ENCODE measurements at regions not wholly inside any gene's neighbourhood (a gene's known extent, or its start where the extent isn't known, plus 50 kb on each side); places are given as distances from the start of the nearest gene placed in this dataset.
"Not testable (repeated sequence)": the region's sequence is repeated elsewhere in the genome, so short reads cannot be mapped to it uniquely, and the experiment has no call there.

- in situ Hi-C loops (cut with MboI; ENCODE audit: low sequenced_read_pairs in 4 of 4), result no loop called here
- no peaks in the 10 kb centered on the region for H3K27me3 ChIP-seq
- no peaks in the 10 kb centered on the region for H3K36me3 ChIP-seq
- no peak for TF ChIP-seq CTCF (IDR thresholded peaks at IDR 0.05 in 4 of 5, conservative IDR thresholded peaks at IDR 0.05 in 1 of 5)
- TF ChIP-seq POLR2A (IDR thresholded peaks at IDR 0.05), result no peak
- intact Hi-C loops (cut with DNase I; ENCODE audit: low total_unique reads), result no loop called here
- no peak overlapping the region for H3K27ac ChIP-seq
- no peaks in the 10 kb centered on the region for H3K9me3 ChIP-seq
- DNase-seq (no peak), ATAC-seq (no peak)
- H3K4me1 ChIP-seq, result no peaks in the 10 kb centered on the region
- H3K4me3 ChIP-seq, result no peak overlapping the region
Measured at GRCh38 chr2:163121483-163121882, 282.9 kb upstream of the KCNH7 start.

- no peaks in the 10 kb centered on the region for H3K27me3 ChIP-seq
- ATAC-seq (no peak), DNase-seq (no peak)
- no peaks in the 10 kb centered on the region for H3K9me3 ChIP-seq
- intact Hi-C loops (cut with DNase I; ENCODE audit: low total_unique reads) (no loop called here), in situ Hi-C loops (cut with MboI; ENCODE audit: low sequenced_read_pairs in 4 of 4) (no loop called here)
- H3K4me1 ChIP-seq, result no peaks in the 10 kb centered on the region
- no peaks in the 10 kb centered on the region for H3K36me3 ChIP-seq
- no peak for TF ChIP-seq POLR2A (IDR thresholded peaks at IDR 0.05)
- no peak for TF ChIP-seq CTCF (IDR thresholded peaks at IDR 0.05 in 4 of 5, conservative IDR thresholded peaks at IDR 0.05 in 1 of 5)
- H3K27ac ChIP-seq, result no peak overlapping the region
- no peak overlapping the region for H3K4me3 ChIP-seq
Measured at GRCh38 chr2:163119966-163120365, 281.4 kb upstream of the KCNH7 start.

GRCh38 chr2:163086940-163087339 is 248.4 kb upstream of the KCNH7 start:
- Histone ChIP-seq H3K27me3 (no peaks in the 10 kb centered on the region), H3K4me1 (no peaks in the 10 kb centered on the region), H3K27ac (no peak overlapping the region), H3K4me3 (no peak overlapping the region), H3K36me3 (no peaks in the 10 kb centered on the region), H3K9me3 (no peaks in the 10 kb centered on the region)
- no peak for DNase-seq
- intact Hi-C loops (cut with DNase I; ENCODE audit: low total_unique reads) (no loop called here), in situ Hi-C loops (cut with MboI; ENCODE audit: low sequenced_read_pairs in 4 of 4) (no loop called here)
- TF ChIP-seq CTCF (IDR thresholded peaks at IDR 0.05 in 4 of 5, conservative IDR thresholded peaks at IDR 0.05 in 1 of 5) (no peak), POLR2A (IDR thresholded peaks at IDR 0.05) (no peak)
- ATAC-seq, result no peak

- in situ Hi-C loops (cut with MboI; ENCODE audit: low sequenced_read_pairs in 4 of 4); DNase-seq; H3K36me3 ChIP-seq; intact Hi-C loops (cut with DNase I; ENCODE audit: low total_unique reads); H3K27me3 ChIP-seq; ATAC-seq; H3K27ac ChIP-seq; H3K9me3 ChIP-seq; H3K4me3 ChIP-seq; H3K4me1 ChIP-seq: not testable (repeated sequence)
Measured at GRCh38 chr2:163085366-163086024, 246.9 kb upstream of the KCNH7 start.

- intact Hi-C loops (cut with DNase I; ENCODE audit: low total_unique reads), result no loop called here
Measured at GRCh38 chr2:163081754-163082153, 243.2 kb upstream of the KCNH7 start.

More at GRCh38 chr2:163081754-163082153, 243.2 kb upstream of the KCNH7 start:
- ATAC-seq, result no peak
- H3K9me3 ChIP-seq, result no peaks in the 10 kb centered on the region
- H3K4me3 ChIP-seq, result no peak overlapping the region
- TF ChIP-seq POLR2A (IDR thresholded peaks at IDR 0.05) (no peak), CTCF (IDR thresholded peaks at IDR 0.05 in 4 of 5, conservative IDR thresholded peaks at IDR 0.05 in 1 of 5) (no peak)
- no peaks in the 10 kb centered on the region for H3K4me1 ChIP-seq
- H3K27me3 ChIP-seq, result no peaks in the 10 kb centered on the region
- DNase-seq, result no peak
- in situ Hi-C loops (cut with MboI; ENCODE audit: low sequenced_read_pairs in 4 of 4), result no loop called here
- no peak overlapping the region for H3K27ac ChIP-seq
- H3K36me3 ChIP-seq, result no peaks in the 10 kb centered on the region
